MM.1S (cell line): ENCODE measurements at regions not wholly inside any gene's neighbourhood (a gene's known extent, or its start where the extent isn't known, plus 50 kb on each side); places are given as distances from the start of the nearest gene placed in this dataset.

Experiments
- CTCF ChIP-seq: fragments of 300-600 bp; sonication (generic); IDR thresholded peaks from 2 replicates; pipeline ENCODE4 v1.5.1; 2016; ENCODE audit warnings: antibody characterized with exemption, low read length, mixed read lengths
- EZH2 ChIP-seq: fragments of 300-600 bp; sonication (generic); optimal IDR thresholded peaks from 2 replicates; pipeline ENCODE3; 2017; ENCODE audit warnings: low read depth, mild to moderate bottlenecking, antibody characterized with exemption, low read length, mixed read lengths
- EZH2phosphoT487 ChIP-seq: fragments of 300-600 bp; sonication (generic); IDR thresholded peaks from 2 replicates; pipeline ENCODE4 v1.6.1; 2018; ENCODE audit warnings: antibody characterized with exemption, low read length

DNA sequence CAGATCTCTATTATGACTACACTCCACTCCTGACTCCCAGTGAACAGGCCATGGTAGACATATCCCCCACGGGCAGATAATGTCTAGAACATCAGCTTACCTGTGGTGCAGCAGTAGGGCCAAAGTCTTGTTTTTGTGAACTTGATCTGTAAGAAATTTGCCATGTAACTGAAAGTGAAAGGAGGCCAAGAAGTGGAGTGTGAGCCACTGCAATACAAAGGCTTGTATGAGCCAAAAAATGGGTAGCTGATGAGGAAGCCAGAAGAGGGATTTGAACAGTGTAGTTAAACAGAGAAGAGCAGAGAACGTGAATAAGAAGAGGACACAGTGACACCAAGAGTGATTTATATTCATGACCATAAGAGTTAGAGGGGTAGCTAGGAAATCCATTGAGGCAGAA, 361.7 kb downstream of the DMRT2 start:
- TF ChIP-seq CTCF (no peak), EZH2 (no peak), EZH2phosphoT487 (no peak)
